Ishikawa (cell line): ENCODE measurements at regions not wholly inside any gene's neighbourhood (a gene's known extent, or its start where the extent isn't known, plus 50 kb on each side); places are given as distances from the start of the nearest gene placed in this dataset.

Experiments
- CEBPB ChIP-seq: IDR thresholded peaks from 2 replicates; pipeline ENCODE4 v1.6.1; 2012
- CREB1 ChIP-seq: IDR thresholded peaks from 2 replicates; pipeline ENCODE4 v1.6.1; 2012; ENCODE audit warnings: low read depth
- EGR1 ChIP-seq: IDR thresholded peaks from 2 replicates; pipeline ENCODE4 v1.6.1; 2012
- EP300 ChIP-seq: IDR thresholded peaks from 2 replicates; pipeline ENCODE4 v1.6.1; 2012; ENCODE audit warnings: borderline replicate concordance
- FOXM1 ChIP-seq: IDR thresholded peaks from 2 replicates; pipeline ENCODE4 v1.6.1; 2012; ENCODE audit warnings: low read depth, borderline replicate concordance
- NFIC ChIP-seq: IDR thresholded peaks from 2 replicates; pipeline ENCODE4 v1.6.1; 2012
- RAD21 ChIP-seq: IDR thresholded peaks from 2 replicates; pipeline ENCODE4 v1.6.1; 2012; ENCODE audit warnings: low read depth
- TAF1 ChIP-seq: IDR thresholded peaks from 2 replicates; pipeline ENCODE4 v1.6.1; 2012; ENCODE audit warnings: low read depth, mild to moderate bottlenecking
- TCF12 ChIP-seq: IDR thresholded peaks from 2 replicates; pipeline ENCODE4 v1.6.1; 2012; ENCODE audit warnings: low read depth
- TEAD4 ChIP-seq: IDR thresholded peaks from 2 replicates; pipeline ENCODE4 v1.6.1; 2012
- YY1 ChIP-seq: IDR thresholded peaks from 2 replicates; pipeline ENCODE4 v1.6.1; 2012; ENCODE audit warnings: low read depth
- ZBTB7A ChIP-seq: IDR thresholded peaks from 2 replicates; pipeline ENCODE4 v1.6.1; 2012; ENCODE audit warnings: low read depth
- TF ChIP-seq, protein P1 (sequence below): IDR thresholded peaks from 2 replicates; pipeline ENCODE4 v1.6.1; 2012
- TF ChIP-seq, protein P2 (sequence below): IDR thresholded peaks from 2 replicates; pipeline ENCODE4 v1.6.1; 2012
- TF ChIP-seq, protein P3 (sequence below): IDR thresholded peaks from 2 replicates; pipeline ENCODE4 v1.6.1; 2012; ENCODE audit warnings: low read depth, mild to moderate bottlenecking

DNA sequence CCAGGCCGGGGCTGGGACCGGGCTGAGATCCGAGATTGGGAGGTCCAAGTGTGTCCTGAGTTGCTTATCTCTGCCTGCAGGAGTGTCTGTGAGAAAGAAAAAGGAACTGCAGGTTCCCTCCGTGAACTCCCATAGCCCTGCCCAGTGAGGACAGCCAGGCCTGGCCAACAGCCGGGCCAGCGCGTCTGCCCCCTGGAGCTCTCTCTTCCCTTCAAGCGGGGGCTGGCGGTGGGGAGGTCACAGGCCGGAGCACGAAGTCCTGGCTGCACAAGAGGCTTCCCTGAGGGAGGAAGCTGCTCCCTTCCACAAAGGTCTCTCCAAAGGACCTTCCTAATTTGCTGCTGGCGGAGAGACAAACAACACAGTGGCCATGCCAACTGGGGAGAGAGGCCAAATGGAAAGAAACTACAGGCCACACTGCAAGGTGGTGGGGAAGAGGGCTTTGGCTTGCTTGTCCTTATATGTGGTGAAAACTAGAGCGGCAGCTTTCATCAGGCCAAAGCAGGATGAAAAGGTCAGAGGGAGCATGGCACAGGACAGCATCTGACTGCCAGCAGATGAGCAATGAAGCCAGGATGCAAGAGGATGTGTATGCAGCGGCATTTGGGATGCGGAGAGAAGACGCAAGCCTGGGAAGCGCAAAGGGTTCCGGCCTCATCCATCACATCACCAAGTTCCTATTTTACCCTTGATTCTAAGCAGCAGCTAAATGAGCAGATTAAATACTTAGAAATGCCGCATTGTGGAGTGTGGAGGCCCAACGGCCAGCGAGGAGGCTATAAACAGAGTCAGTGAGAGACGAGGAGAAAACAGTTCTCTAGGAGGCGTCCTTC lies 260.0 kb downstream of the ERMARD start:
- TF ChIP-seq, protein P1, sequence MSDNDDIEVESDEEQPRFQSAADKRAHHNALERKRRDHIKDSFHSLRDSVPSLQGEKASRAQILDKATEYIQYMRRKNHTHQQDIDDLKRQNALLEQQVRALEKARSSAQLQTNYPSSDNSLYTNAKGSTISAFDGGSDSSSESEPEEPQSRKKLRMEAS, result no peak
- TF ChIP-seq YY1 (no peak), CEBPB (no peak), EP300 (no peak), TCF12 (no peak), ZBTB7A (no peak), CREB1 (no peak), FOXM1 (no peak), TEAD4 (no peak), RAD21 (no peak), NFIC (no peak), TAF1 (no peak), EGR1 (no peak)
- TF ChIP-seq, protein P2, sequence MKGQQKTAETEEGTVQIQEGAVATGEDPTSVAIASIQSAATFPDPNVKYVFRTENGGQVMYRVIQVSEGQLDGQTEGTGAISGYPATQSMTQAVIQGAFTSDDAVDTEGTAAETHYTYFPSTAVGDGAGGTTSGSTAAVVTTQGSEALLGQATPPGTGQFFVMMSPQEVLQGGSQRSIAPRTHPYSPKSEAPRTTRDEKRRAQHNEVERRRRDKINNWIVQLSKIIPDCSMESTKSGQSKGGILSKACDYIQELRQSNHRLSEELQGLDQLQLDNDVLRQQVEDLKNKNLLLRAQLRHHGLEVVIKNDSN, result no peak
- TF ChIP-seq, protein P3, sequence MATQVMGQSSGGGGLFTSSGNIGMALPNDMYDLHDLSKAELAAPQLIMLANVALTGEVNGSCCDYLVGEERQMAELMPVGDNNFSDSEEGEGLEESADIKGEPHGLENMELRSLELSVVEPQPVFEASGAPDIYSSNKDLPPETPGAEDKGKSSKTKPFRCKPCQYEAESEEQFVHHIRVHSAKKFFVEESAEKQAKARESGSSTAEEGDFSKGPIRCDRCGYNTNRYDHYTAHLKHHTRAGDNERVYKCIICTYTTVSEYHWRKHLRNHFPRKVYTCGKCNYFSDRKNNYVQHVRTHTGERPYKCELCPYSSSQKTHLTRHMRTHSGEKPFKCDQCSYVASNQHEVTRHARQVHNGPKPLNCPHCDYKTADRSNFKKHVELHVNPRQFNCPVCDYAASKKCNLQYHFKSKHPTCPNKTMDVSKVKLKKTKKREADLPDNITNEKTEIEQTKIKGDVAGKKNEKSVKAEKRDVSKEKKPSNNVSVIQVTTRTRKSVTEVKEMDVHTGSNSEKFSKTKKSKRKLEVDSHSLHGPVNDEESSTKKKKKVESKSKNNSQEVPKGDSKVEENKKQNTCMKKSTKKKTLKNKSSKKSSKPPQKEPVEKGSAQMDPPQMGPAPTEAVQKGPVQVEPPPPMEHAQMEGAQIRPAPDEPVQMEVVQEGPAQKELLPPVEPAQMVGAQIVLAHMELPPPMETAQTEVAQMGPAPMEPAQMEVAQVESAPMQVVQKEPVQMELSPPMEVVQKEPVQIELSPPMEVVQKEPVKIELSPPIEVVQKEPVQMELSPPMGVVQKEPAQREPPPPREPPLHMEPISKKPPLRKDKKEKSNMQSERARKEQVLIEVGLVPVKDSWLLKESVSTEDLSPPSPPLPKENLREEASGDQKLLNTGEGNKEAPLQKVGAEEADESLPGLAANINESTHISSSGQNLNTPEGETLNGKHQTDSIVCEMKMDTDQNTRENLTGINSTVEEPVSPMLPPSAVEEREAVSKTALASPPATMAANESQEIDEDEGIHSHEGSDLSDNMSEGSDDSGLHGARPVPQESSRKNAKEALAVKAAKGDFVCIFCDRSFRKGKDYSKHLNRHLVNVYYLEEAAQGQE, result no peak

DNA sequence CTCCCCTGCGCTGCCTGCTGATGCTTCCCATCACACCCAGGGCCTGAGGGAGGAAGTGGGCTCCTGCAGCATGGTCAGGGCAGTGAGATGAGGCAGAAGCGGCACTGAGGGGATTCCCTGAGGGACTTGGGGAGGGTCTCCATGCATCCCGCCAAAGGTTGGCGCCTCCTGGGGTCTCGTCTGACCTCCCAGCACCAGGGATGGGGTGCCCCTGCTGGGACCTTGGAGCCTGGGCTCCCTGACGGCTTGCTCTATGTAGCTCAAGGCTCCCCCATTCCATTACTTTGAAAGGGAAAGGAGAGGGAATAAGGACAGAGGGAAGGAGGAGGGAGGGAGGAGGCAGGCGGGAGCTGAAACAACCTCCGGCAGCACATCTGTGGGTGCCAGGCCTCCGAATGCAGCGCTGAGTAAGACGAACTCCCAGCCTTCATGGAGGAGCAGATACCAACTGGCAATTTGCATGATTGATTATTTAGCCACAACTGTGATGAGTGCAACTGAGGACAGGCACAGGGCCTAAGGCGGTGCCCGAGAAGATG lies 259.3 kb downstream of the ERMARD start:
- TF ChIP-seq FOXM1 (no peak), YY1 (no peak), RAD21 (no peak), EP300 (no peak), ZBTB7A (no peak), TAF1 (no peak), CEBPB (no peak), NFIC (no peak), EGR1 (no peak), TCF12 (no peak), CREB1 (no peak), TEAD4 (no peak)
- TF ChIP-seq, protein P2, result no peak
- TF ChIP-seq, protein P3, result no peak
- TF ChIP-seq, protein P1, result no peak

DNA sequence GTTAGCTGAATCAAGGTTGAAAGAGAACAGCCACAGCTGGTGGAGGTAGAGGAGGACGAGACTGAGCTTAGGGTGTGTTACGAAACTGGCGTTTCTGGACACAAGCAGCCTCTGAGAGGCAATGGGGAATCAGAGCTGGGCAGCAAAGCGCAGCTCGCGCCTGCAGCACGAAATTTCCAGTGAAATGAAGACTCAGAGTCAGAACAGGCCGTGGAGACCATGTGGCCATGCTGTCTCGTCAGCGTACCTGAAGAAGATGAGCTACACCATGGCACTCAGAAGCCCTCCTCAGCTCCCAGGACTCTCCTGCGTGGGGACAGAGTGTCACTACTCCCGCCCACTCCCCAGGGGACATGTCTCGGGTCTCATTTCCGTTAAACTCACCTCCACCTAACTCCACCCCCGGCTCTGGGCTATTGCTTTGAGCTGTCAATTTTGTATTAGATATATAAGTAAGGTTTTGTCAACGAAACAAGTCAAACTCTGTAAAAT lies 256.9 kb downstream of the ERMARD start:
- TF ChIP-seq, protein P2, result no peak
- no peak for TF ChIP-seq YY1

DNA sequence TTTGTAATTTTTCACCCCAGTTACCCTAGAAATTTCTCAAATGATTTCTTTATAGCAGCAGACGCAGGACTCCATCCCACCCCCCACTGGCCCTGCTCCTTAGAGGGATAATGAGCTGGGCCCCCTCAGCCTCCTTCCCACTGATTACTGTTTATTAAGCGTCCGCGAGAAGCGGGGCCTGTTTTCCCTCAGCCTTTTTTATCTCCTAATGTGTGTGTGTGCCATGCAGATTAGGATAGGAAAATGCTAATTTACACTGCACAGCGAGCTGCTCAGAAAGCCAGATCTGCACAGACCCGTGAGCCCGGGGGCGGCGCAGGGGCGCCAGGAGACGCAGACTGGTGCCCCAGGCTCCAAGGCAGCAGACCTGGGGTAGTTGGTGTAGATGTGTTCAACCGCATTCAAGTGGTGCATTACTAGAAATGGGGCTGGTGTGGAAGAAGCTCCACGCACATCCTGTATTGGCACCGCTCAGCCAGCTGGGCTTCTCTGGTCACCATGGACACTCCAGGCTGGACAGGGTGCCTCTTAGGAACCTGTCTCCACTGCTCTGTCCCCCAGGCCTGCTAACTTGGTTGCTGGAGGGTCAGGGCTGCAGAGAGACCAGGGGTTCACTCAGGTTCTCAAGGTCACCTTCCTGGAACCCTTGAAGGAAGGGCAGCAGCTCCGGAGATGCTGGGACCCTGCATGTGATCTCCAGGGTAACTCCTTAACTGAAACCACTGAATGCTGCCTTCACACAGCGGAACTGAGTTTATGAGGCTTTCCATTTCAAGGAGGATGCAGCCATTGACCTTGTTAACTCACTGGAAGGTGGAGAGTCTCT lies 256.3 kb downstream of the ERMARD start:
- no peak for TF ChIP-seq TCF12
- TF ChIP-seq RAD21, result no peak

DNA sequence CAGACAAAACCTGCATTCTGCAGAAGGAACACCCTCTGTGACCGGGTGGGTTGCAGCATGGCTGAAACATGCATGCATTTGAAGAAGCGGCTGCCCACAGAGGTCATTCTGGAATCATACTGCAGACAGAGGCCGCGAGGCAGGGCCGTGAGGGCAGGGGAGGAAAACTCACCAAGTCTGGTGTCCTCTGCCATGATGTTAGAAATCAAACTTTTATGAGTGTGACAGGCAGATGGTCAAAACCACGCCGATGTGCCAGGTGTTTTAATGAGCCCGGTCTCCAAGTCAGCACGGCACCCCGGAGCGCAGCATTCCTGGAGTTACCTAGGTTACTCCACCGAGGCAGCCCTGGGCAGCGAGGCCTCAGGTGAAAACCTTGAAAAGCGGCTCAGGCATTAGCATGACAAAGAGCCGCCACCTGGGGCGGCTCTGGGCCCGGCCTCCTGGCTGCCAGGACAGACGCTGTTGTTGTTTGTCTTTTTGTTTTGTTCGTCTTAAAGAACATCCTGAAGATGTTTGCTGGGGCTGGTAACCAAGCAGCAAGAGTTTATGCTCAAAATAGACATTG lies 255.6 kb downstream of the ERMARD start:
- TF ChIP-seq, protein P3, result no peak
- TF ChIP-seq TCF12, result no peak
- no peak for TF ChIP-seq EP300
